ENCODE measurements at regions not wholly inside any gene's neighbourhood (a gene's known extent, or its start where the extent isn't known, plus 50 kb on each side); places are given as distances from the start of the nearest gene placed in this dataset.

DNA sequence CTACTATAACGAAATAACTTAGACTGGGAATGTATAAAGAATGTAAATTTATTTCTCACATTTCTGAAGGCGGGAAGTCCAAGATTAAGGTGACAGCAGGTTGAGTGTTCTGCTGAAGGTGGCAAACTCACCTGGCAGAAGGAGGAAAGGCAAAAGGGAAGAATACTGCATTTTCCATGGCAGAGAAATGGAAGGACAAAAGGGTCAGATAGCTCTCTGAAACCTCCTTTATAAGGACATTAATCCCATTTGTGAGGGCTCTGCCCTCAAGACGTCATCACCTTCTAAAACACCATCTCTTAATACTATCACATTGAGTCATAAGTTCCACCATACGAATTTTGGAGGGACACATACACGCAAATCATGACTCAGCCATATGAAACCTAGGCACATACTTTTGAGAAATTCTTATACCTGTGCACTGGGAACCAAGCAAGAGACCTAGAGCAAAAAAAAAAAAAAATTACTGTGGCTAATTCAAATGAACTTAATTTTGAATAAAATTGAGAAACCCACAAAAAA, 1669.3 kb upstream of the FLRT2 start:
- FAIRE-seq (no peak), DNase-seq (ENCODE audit: insufficient read length, low spot score) (no peak)
- no peak for TF ChIP-seq SPI1 (IDR thresholded peaks at IDR 0.05; ENCODE audit: low read depth, low read length)

- DNase-seq (ENCODE audit: insufficient read length, low spot score) (no peak), FAIRE-seq (no peak)
- TF ChIP-seq PAX5 (IDR thresholded peaks at IDR 0.05; ENCODE audit: insufficient read depth, low read length, severe bottlenecking) (no peak), POLR2AphosphoS5 (IDR thresholded peaks at IDR 0.05; ENCODE audit: low read depth, low read length) (no peak), POLR2A (IDR thresholded peaks at IDR 0.05; ENCODE audit: low read depth, low read length) (no peak), TAF1 (IDR thresholded peaks at IDR 0.05; ENCODE audit: low read depth, low read length) (no peak), POU2F2 (IDR thresholded peaks at IDR 0.05; ENCODE audit: low read depth, low read length) (no peak), SPI1 (IDR thresholded peaks at IDR 0.05; ENCODE audit: low read depth, low read length) (no peak)
Measured at GRCh38 chr14:83863042-83863774, 1666.7 kb upstream of the FLRT2 start.

DNA sequence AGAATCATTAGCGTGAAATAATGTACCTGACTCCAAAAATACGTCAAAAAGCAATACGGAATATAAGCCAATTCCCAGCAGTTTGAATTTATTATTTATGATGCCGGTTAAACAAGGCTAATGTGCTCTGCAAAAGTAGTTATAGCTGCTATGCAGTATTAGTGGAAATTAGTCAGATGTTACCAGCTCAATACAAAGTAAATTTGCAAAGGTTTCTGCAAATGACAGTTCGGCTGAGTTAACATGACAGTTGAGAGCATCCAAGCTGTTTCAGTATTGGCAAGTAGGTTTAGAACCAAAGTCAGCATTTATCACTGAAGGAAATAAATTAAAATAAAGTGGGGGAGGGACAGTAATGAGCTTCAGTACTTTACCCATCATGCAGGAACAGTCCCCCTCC, 1665.8 kb upstream of the FLRT2 start:
- TF ChIP-seq TAF1 (IDR thresholded peaks at IDR 0.05; ENCODE audit: low read depth, low read length), result no peak
- no peak for TF ChIP-seq SPI1 (IDR thresholded peaks at IDR 0.05; ENCODE audit: low read depth, low read length)
- TF ChIP-seq POLR2A (IDR thresholded peaks at IDR 0.05; ENCODE audit: low read depth, low read length), result no peak
- TF ChIP-seq POU2F2 (IDR thresholded peaks at IDR 0.05; ENCODE audit: low read depth, low read length), result no peak
- TF ChIP-seq PAX5 (IDR thresholded peaks at IDR 0.05; ENCODE audit: insufficient read depth, low read length, severe bottlenecking), result no peak
- TF ChIP-seq POLR2AphosphoS5 (IDR thresholded peaks at IDR 0.05; ENCODE audit: low read depth, low read length), result no peak
- FAIRE-seq (no peak), DNase-seq (ENCODE audit: insufficient read length, low spot score) (no peak)

GRCh38 chr14:83867566-83868225, 1662.2 kb upstream of the FLRT2 start:
- no peak for FAIRE-seq
- no peak for DNase-seq (ENCODE audit: insufficient read length, low spot score)
- TF ChIP-seq TAF1 (IDR thresholded peaks at IDR 0.05; ENCODE audit: low read depth, low read length) (no peak), POLR2AphosphoS5 (IDR thresholded peaks at IDR 0.05; ENCODE audit: low read depth, low read length) (no peak), PAX5 (IDR thresholded peaks at IDR 0.05; ENCODE audit: insufficient read depth, low read length, severe bottlenecking) (no peak), POU2F2 (IDR thresholded peaks at IDR 0.05; ENCODE audit: low read depth, low read length) (no peak), SPI1 (IDR thresholded peaks at IDR 0.05; ENCODE audit: low read depth, low read length) (no peak), POLR2A (IDR thresholded peaks at IDR 0.05; ENCODE audit: low read depth, low read length) (no peak)

DNA sequence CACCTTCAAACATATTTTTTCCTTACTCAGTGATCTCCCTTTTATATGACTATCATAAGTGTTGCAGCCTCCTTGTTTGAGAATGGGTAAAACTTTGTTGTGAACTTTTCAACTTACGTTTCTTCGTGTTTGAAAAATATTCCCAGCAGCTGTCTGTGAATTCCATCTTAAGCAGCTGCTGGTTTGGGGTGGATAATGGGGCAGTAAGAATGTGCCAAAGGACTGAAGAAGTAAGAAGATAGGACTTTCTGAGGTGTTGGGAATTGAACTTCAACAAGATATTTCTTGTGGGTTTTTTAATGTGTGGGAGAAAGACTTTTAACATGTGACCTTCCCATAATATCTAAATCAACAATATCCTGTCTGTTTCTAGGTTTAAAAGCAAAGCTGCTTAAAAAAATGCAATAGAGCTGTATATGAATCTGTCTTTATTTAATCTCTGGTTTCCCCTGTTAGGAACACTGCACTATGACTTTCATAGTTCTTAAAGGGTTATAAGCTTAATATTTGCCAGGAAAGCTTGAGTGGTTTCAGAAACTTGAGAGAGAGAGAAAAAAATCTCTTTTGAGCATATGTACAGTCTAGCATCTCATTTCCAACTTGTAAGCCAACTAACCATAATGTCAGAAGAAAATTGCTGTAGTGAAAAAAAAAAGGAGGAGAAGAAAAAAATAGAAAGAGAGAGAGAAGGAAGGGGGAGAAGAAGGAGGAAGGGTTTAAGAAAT, 1659.2 kb upstream of the FLRT2 start:
- FAIRE-seq (no peak), DNase-seq (ENCODE audit: insufficient read length, low spot score) (no peak)
- no peak for TF ChIP-seq PAX5 (IDR thresholded peaks at IDR 0.05; ENCODE audit: insufficient read depth, low read length, severe bottlenecking)
- TF ChIP-seq SPI1 (IDR thresholded peaks at IDR 0.05; ENCODE audit: low read depth, low read length), result no peak
- TF ChIP-seq POLR2AphosphoS5 (IDR thresholded peaks at IDR 0.05; ENCODE audit: low read depth, low read length), result no peak
- TF ChIP-seq POU2F2 (IDR thresholded peaks at IDR 0.05; ENCODE audit: low read depth, low read length), result no peak
- TF ChIP-seq TAF1 (IDR thresholded peaks at IDR 0.05; ENCODE audit: low read depth, low read length), result no peak
- TF ChIP-seq POLR2A (IDR thresholded peaks at IDR 0.05; ENCODE audit: low read depth, low read length), result no peak

DNA sequence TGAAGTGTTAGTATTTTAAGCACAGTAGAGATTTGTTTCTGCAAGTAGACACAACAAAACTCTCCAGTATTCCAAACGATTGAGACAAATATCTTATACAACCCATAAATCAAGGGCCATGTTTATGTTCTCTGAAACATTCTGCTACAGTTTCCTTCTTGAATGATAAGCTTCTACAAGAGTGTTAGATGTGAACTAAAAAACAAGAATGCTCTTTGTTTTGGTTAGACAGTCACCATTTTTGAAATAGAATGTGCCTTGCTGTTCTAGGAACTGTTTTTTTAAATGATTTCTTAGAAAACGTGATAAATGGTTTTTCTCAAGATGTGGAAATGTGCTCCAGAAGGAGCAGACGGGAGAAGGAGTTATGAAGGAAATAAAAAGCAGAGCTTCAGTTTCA, 1656.3 kb upstream of the FLRT2 start:
- TF ChIP-seq SPI1 (IDR thresholded peaks at IDR 0.05; ENCODE audit: low read depth, low read length) (no peak), TAF1 (IDR thresholded peaks at IDR 0.05; ENCODE audit: low read depth, low read length) (no peak), PAX5 (IDR thresholded peaks at IDR 0.05; ENCODE audit: insufficient read depth, low read length, severe bottlenecking) (no peak), POU2F2 (IDR thresholded peaks at IDR 0.05; ENCODE audit: low read depth, low read length) (no peak), POLR2AphosphoS5 (IDR thresholded peaks at IDR 0.05; ENCODE audit: low read depth, low read length) (no peak), POLR2A (IDR thresholded peaks at IDR 0.05; ENCODE audit: low read depth, low read length) (no peak)
- FAIRE-seq (no peak), DNase-seq (ENCODE audit: insufficient read length, low spot score) (no peak)

DNA sequence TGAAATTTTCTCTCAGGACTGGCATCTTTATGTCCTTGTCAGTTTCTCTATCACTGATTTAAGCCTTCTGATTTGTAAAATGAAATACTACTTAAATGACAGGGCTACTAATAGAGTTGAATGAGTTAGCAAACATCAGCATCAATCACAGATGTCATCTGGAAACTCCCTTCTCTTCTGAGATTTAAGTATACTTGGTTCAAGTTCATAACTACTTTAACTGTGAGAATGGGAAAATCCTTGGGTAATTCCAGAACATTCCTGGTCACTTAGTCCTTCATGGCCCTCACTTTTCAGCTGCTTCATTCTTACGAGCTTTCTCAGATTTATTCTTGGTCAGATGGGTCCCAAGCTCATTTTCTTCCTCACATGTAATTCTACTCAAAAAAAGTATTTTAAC, 1655.3 kb upstream of the FLRT2 start:
- FAIRE-seq (no peak), DNase-seq (ENCODE audit: insufficient read length, low spot score) (no peak)

GRCh38 chr14:83883732-83884131, 1646.2 kb upstream of the FLRT2 start:
- no peak for DNase-seq (ENCODE audit: insufficient read length, low spot score)
- TF ChIP-seq POLR2A (IDR thresholded peaks at IDR 0.05; ENCODE audit: low read depth, low read length), result no peak
- TF ChIP-seq TAF1 (IDR thresholded peaks at IDR 0.05; ENCODE audit: low read depth, low read length), result no peak
- no peak for TF ChIP-seq POU2F2 (IDR thresholded peaks at IDR 0.05; ENCODE audit: low read depth, low read length)
- no peak for TF ChIP-seq SPI1 (IDR thresholded peaks at IDR 0.05; ENCODE audit: low read depth, low read length)
- TF ChIP-seq POLR2AphosphoS5 (IDR thresholded peaks at IDR 0.05; ENCODE audit: low read depth, low read length), result no peak
- TF ChIP-seq PAX5 (IDR thresholded peaks at IDR 0.05; ENCODE audit: insufficient read depth, low read length, severe bottlenecking), result no peak
- no peak for FAIRE-seq

More for the DNA sequence above, 1655.3 kb upstream of the FLRT2 start:
- TF ChIP-seq POLR2AphosphoS5 (IDR thresholded peaks at IDR 0.05; ENCODE audit: low read depth, low read length) (no peak), POLR2A (IDR thresholded peaks at IDR 0.05; ENCODE audit: low read depth, low read length) (no peak), POU2F2 (IDR thresholded peaks at IDR 0.05; ENCODE audit: low read depth, low read length) (no peak), TAF1 (IDR thresholded peaks at IDR 0.05; ENCODE audit: low read depth, low read length) (no peak), PAX5 (IDR thresholded peaks at IDR 0.05; ENCODE audit: insufficient read depth, low read length, severe bottlenecking) (no peak), SPI1 (IDR thresholded peaks at IDR 0.05; ENCODE audit: low read depth, low read length) (no peak)

GRCh38 chr14:83885837-83886293, 1644.1 kb upstream of the FLRT2 start:
- no peak for DNase-seq (ENCODE audit: insufficient read length, low spot score)
- TF ChIP-seq POLR2AphosphoS5 (IDR thresholded peaks at IDR 0.05; ENCODE audit: low read depth, low read length), result no peak
- no peak for FAIRE-seq

All from GM12891 (cell line).